Sigmoid colon (tissue), 6 donors: ENCODE measurements at regions not wholly inside any gene's neighbourhood (a gene's known extent, or its start where the extent isn't known, plus 50 kb on each side); places are given as distances from the start of the nearest gene placed in this dataset.

Experiments used
- DNase-seq: peaks from one replicate; pipeline ENCODE4 v3.0.0-alpha.2; 2019
- H3K27ac ChIP-seq, 4 donors: fragments of 200-600 bp; sonication (generic); one replicate each; pipeline ENCODE4 v1.5.1; 2016 to 2019; ENCODE audit warnings: mild to moderate bottlenecking in 1 of 4
- H3K27me3 ChIP-seq, 3 donors: fragments of 200-600 bp; sonication (generic); one replicate each; pipeline ENCODE4 v1.5.1; 2019; ENCODE audit warnings: mild to moderate bottlenecking in 1 of 3
- H3K36me3 ChIP-seq, 4 donors: fragments of 200-600 bp; sonication (generic); one replicate each; pipeline ENCODE4 v1.5.1; 2016 to 2019
- H3K4me1 ChIP-seq, 4 donors: fragments of 200-600 bp; sonication (generic); one replicate each; pipeline ENCODE4 v1.5.1; 2017 to 2019
- H3K4me3 ChIP-seq, 4 donors: fragments of 200-600 bp; sonication (generic); one replicate each; pipeline ENCODE4 v1.5.1; 2017 to 2019; ENCODE audit warnings: mild to moderate bottlenecking in 2 of 4, moderate library complexity in 1 of 4
- H3K9me3 ChIP-seq, 4 donors: fragments of 200-600 bp in 3 of 4; sonication (generic) in 3 of 4; one replicate each; pipeline versions ENCODE4 v1.5.1 to v1.6.1; 2013 to 2019
- EP300 ChIP-seq, 4 donors: sonication (generic); formaldehyde crosslinking; IDR thresholded peaks; one replicate each; pipeline ENCODE4 v1.6.1; 2017; ENCODE audit warnings: antibody characterized with exemption in 4 of 4
- POLR2A ChIP-seq, 2 donors: fragments of 450-650 bp; IDR thresholded peaks; one replicate each; pipeline ENCODE4 v1.6.1; 2016; ENCODE audit warnings: antibody characterized with exemption in 2 of 2, mild to moderate bottlenecking in 2 of 2, moderate library complexity in 2 of 2
- POLR2AphosphoS5 ChIP-seq, 4 donors: sonication (generic); formaldehyde crosslinking; IDR thresholded peaks; one replicate each; pipeline ENCODE4 v1.6.1; 2017; ENCODE audit warnings: antibody characterized with exemption in 4 of 4
- WGBS, 2 donors: extraction: QIAGEN DNeasy Blood & Tissue Kit; methylation state at CpG; one replicate each; pipeline ENCODE4 v1.1.7; 2013; 5-methylcytosine and 5-hydroxymethylcytosine counted together
- intact Hi-C: fragments of 100-400 bp; cut with DNase I; formaldehyde crosslinking; loops from one replicate; pipeline ENCODE4 v1.15.1; 2023
- TF ChIP-seq, protein P1 (sequence below), 4 experiments: fragments of 450-650 bp in 3 of 4; fragments of 200-600 bp in 1 of 4; IDR thresholded peaks; one replicate each; pipeline ENCODE4 v1.5.1; 2016 to 2019; ENCODE audit warnings: antibody characterized with exemption in 4 of 4, mild to moderate bottlenecking in 3 of 4, moderate library complexity in 2 of 4
- donor health status: healthy with polysubstance abuse.
- donor health status: healthy.

DNA sequence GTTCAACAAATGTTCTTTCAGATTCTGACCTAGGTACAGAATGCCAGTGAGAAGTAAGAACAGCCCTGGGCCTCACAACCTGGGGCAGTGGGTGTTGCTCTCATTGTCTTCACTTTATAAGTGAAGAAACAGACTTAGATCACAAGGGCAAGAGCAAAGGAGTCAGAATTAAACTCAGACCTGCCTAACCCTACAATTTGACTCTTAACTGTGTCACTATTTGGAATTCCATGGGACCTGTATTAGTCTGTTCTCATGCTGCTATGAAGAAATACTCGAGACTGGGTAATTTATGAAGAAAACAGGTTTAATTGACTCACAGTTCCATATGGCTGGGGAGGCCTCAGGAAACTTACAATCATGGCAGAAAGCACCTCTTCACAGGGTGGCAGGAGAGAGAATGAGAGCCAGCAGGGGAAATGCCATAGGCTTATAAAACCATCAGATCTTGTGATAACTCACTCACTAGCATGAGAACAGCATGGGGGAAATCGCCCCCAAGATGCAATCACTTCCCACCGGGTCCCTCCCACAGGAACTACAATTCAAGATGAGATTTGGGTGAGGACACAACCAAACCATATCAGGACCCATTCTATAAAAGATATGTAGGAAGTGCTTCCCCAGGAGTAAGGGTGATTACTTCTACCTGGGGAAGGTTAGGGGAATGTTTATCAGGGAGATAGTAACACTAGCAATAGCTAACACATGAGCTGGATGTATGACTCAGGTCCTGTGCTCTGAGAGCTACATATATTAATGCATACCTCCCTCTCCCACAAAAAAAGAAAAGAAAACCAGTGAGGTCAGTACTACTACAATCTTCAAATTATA lies 270.1 kb downstream of the SOX9 start:
- no peaks in the 10 kb centered on the region for H3K4me1 ChIP-seq
- no peaks in the 10 kb centered on the region for H3K27me3 ChIP-seq
- H3K27ac ChIP-seq = no peak overlapping the region
- DNase-seq = no peak
- intact Hi-C loops = no loop called here
- no peaks in the 10 kb centered on the region for H3K9me3 ChIP-seq
- no peak overlapping the region for H3K4me3 ChIP-seq
- TF ChIP-seq EP300 (IDR thresholded peaks at IDR 0.05) = no peak
- TF ChIP-seq POLR2A (IDR thresholded peaks at IDR 0.05) = no peak
- TF ChIP-seq POLR2AphosphoS5 (IDR thresholded peaks at IDR 0.05) = no peak
- TF ChIP-seq, protein P1, sequence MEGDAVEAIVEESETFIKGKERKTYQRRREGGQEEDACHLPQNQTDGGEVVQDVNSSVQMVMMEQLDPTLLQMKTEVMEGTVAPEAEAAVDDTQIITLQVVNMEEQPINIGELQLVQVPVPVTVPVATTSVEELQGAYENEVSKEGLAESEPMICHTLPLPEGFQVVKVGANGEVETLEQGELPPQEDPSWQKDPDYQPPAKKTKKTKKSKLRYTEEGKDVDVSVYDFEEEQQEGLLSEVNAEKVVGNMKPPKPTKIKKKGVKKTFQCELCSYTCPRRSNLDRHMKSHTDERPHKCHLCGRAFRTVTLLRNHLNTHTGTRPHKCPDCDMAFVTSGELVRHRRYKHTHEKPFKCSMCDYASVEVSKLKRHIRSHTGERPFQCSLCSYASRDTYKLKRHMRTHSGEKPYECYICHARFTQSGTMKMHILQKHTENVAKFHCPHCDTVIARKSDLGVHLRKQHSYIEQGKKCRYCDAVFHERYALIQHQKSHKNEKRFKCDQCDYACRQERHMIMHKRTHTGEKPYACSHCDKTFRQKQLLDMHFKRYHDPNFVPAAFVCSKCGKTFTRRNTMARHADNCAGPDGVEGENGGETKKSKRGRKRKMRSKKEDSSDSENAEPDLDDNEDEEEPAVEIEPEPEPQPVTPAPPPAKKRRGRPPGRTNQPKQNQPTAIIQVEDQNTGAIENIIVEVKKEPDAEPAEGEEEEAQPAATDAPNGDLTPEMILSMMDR (IDR thresholded peaks at IDR 0.05) = no peak
- WGBS, 2 donors = 77 to 89% methylated on average over 3 of the region's 3 CpGs
- no peaks in the 10 kb centered on the region for H3K36me3 ChIP-seq

DNA sequence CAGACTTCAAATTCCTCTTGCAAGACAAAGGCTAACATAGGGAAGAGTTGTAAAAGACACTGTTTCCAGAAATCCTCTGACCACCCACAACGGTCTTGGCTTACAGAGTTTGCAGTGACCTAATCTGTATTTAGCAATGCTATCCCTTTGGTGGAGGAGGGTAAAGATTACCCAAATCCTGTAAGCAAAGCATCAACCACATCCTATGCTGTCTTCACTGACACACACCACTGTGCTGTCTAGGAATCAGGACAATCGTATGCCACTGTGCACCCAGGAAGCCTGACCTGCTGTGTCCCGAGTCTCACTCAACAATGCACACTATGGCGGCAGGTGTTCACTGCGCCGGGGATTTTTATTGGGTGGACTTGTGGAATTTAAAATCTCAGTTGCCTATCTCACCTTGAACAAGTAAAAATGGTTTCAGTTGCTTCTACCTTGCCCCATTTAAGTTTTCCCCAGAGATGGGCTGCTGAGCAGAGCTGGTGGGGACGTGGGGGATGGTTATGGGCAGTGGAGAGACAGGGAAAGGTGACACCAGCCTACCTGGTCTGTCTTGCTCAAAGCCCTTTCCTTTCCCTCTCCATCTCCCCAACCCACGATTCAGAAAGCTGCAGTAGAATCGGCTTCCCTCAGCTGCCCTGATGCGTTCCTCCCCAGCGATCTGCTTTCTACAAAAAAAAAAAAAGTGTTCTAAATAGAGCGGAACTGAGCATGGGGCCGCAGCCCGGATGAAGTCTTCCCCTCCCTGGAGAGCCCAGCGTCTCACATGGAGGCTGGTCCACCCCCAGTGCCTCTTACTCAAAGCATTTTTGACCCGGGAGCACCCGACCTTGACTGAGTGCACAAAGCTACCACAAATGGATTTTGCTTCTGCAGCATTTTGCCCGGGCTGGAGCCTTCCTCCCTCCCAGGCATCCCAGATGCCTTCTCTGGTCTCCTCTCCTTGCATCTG lies 271.5 kb downstream of the SOX9 start:
- Histone ChIP-seq H3K27ac (no peak overlapping the region), H3K4me1 (no peaks in the 10 kb centered on the region), H3K9me3 (no peaks in the 10 kb centered on the region), H3K27me3 (no peaks in the 10 kb centered on the region), H3K4me3 (no peak overlapping the region), H3K36me3 (no peaks in the 10 kb centered on the region)
- intact Hi-C loops = no loop called here
- WGBS, 2 donors = 88 to 90% methylated on average over 18 of the region's 18 CpGs
- TF ChIP-seq EP300 (IDR thresholded peaks at IDR 0.05) = no peak
- TF ChIP-seq POLR2AphosphoS5 (IDR thresholded peaks at IDR 0.05) = no peak
- TF ChIP-seq, protein P1 (IDR thresholded peaks at IDR 0.05) = no peak
- no peak for TF ChIP-seq POLR2A (IDR thresholded peaks at IDR 0.05)
- no peak for DNase-seq

DNA sequence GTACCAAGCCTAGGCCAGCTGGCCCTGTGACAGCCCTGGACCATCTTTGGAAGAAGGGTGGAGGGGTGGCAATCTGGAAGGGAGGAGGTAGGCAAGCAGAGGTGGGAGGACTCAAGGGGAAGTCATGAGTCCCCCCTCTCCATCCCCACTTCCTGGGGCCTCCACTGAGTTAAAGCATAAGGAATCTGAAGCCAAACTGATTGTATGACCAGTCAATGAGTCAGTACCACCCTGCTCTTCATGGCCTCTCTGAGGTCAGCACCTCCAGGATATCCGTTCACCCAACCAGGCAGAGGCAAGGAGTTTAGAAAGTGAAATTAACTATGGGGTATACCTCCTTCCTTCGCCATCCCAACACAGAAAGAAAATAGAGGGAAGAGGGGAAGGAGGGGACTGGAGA lies 272.7 kb downstream of the SOX9 start:
- Histone ChIP-seq H3K4me1 (no peaks in the 10 kb centered on the region), H3K9me3 (no peaks in the 10 kb centered on the region), H3K36me3 (no peaks in the 10 kb centered on the region), H3K27ac (no peak overlapping the region), H3K27me3 (no peaks in the 10 kb centered on the region), H3K4me3 (no peak overlapping the region)
- intact Hi-C loops = no loop called here
- no peak for DNase-seq
- TF ChIP-seq POLR2A (IDR thresholded peaks at IDR 0.05) (no peak), POLR2AphosphoS5 (IDR thresholded peaks at IDR 0.05) (no peak), EP300 (IDR thresholded peaks at IDR 0.05) (no peak)
- TF ChIP-seq, protein P1 (IDR thresholded peaks at IDR 0.05) = no peak
- 76 to 81% methylated on average over 2 of the region's 2 CpGs for WGBS, 2 donors

DNA sequence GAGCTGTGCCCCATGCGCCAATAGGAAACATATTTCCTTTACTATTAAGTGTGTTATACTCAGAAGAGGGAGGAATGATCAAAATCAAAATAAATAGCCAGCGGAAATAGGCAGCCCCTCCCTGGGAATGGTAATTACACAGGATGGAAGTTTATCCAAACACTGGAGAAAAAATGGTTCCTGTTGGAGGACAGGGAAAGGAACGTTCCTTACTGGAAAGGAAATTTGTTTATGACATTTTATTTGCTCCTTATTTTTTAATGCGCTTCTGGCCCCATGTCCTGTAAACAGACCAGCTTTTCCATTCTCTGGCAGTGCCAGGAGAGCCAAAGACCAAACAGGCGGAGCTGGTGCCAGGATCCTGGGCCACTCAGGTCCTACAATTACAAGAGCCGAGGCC lies 273.7 kb downstream of the SOX9 start:
- no peaks in the 10 kb centered on the region for H3K27me3 ChIP-seq
- H3K4me1 ChIP-seq = no peaks in the 10 kb centered on the region
- DNase-seq = no peak
- H3K9me3 ChIP-seq = no peaks in the 10 kb centered on the region
- no peaks in the 10 kb centered on the region for H3K36me3 ChIP-seq
- H3K27ac ChIP-seq = no peak overlapping the region
- H3K4me3 ChIP-seq = no peak overlapping the region
- TF ChIP-seq POLR2A (IDR thresholded peaks at IDR 0.05) (no peak), EP300 (IDR thresholded peaks at IDR 0.05) (no peak), POLR2AphosphoS5 (IDR thresholded peaks at IDR 0.05) (no peak)
- TF ChIP-seq, protein P1 (IDR thresholded peaks at IDR 0.05) = no peak
- 58 to 61% methylated on average over 6 of the region's 6 CpGs for WGBS, 2 donors
- intact Hi-C loops = no loop called here
